ENCODE measurements at regions not wholly inside any gene's neighbourhood (a gene's known extent, or its start where the extent isn't known, plus 50 kb on each side); places are given as distances from the start of the nearest gene placed in this dataset. TPM values are rescaled to one million over a fixed set of nuclear protein-coding genes. Genes with fewer than 3 reads are reported as not detected.
A peak's percentile ranks its signal among the peaks of the same experiment; 100 is the strongest.

DNA sequence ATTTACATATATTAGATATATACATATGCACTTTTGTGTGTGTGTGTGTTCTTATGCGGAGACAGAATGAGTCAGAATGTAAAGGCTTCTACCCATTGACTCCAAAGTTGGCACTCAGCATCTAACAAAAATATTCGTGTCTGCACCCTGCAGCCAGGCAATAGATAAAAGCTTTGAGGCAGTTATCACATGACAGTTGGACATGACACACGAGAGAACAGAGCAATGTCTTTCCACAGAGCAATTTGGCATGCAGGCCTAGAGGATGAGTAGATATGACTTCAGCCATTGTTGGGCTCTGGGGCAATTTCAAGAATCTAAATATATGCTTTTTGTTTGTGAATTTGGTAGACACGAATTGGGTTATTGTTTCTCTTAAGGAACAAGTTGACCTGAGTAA is 391.2 kb downstream of the SLITRK2 start:
- H3K9me3 ChIP-seq (ENCODE audit: control insufficient read depth, insufficient read depth, low read length) = no peaks in the 10 kb centered on the region
- no peaks in the 10 kb centered on the region for H3K27me3 ChIP-seq (ENCODE audit: control insufficient read depth, insufficient read depth, low read length)
- H3K27ac ChIP-seq (ENCODE audit: low read depth, low read length) = no peak overlapping the region
- H3K36me3 ChIP-seq (ENCODE audit: control insufficient read depth, insufficient read depth, low read length) = no peaks in the 10 kb centered on the region
- no peak overlapping the region for H3K4me3 ChIP-seq (ENCODE audit: low read depth, low read length)
- no peaks in the 10 kb centered on the region for H3K4me1 ChIP-seq (ENCODE audit: control insufficient read depth, insufficient read depth, low read length)
- no peak for DNase-seq (ENCODE audit: low read depth in 4 of 6, low spot score in 6 of 6)
- 29% methylated on average over 1 of the region's 4 CpGs for WGBS (ENCODE audit: insufficient coverage)

- WGBS (ENCODE audit: insufficient coverage) = 43% methylated on average over 1 of the region's 1 CpG
- peak in 1 of 6 donors; percentile 16 for DNase-seq (ENCODE audit: low read depth in 4 of 6, low spot score in 6 of 6)
- H3K9me3 ChIP-seq (ENCODE audit: control insufficient read depth, insufficient read depth, low read length) = no peaks in the 10 kb centered on the region
- no peaks in the 10 kb centered on the region for H3K36me3 ChIP-seq (ENCODE audit: control insufficient read depth, insufficient read depth, low read length)
- H3K4me3 ChIP-seq (ENCODE audit: low read depth, low read length) = no peak overlapping the region
- no peaks in the 10 kb centered on the region for H3K4me1 ChIP-seq (ENCODE audit: control insufficient read depth, insufficient read depth, low read length)
- no peak overlapping the region for H3K27ac ChIP-seq (ENCODE audit: low read depth, low read length)
- no peaks in the 10 kb centered on the region for H3K27me3 ChIP-seq (ENCODE audit: control insufficient read depth, insufficient read depth, low read length)
These were observed 406.8 kb downstream of the SLITRK2 start for GRCh38 chrX:146224442-146224841.

GRCh38 chrX:146238173-146238572 is 420.5 kb downstream of the SLITRK2 start:
- 83% methylated on average over 2 of the region's 2 CpGs for WGBS (ENCODE audit: insufficient coverage)
- Histone ChIP-seq H3K36me3 (ENCODE audit: control insufficient read depth, insufficient read depth, low read length) (no peaks in the 10 kb centered on the region), H3K27me3 (ENCODE audit: control insufficient read depth, insufficient read depth, low read length) (no peaks in the 10 kb centered on the region), H3K4me1 (ENCODE audit: control insufficient read depth, insufficient read depth, low read length) (no peaks in the 10 kb centered on the region), H3K27ac (ENCODE audit: low read depth, low read length) (no peak overlapping the region), H3K4me3 (ENCODE audit: low read depth, low read length) (no peak overlapping the region), H3K9me3 (ENCODE audit: control insufficient read depth, insufficient read depth, low read length) (no peaks in the 10 kb centered on the region)
- no peak for DNase-seq (ENCODE audit: low read depth in 4 of 6, low spot score in 6 of 6)

- no peak for DNase-seq (ENCODE audit: low read depth in 4 of 6, low spot score in 6 of 6)
- Histone ChIP-seq H3K27me3 (ENCODE audit: control insufficient read depth, insufficient read depth, low read length) (no peaks in the 10 kb centered on the region), H3K27ac (ENCODE audit: low read depth, low read length) (no peak overlapping the region)
These were observed 424.3 kb downstream of the SLITRK2 start for GRCh38 chrX:146241902-146242301.

DNA sequence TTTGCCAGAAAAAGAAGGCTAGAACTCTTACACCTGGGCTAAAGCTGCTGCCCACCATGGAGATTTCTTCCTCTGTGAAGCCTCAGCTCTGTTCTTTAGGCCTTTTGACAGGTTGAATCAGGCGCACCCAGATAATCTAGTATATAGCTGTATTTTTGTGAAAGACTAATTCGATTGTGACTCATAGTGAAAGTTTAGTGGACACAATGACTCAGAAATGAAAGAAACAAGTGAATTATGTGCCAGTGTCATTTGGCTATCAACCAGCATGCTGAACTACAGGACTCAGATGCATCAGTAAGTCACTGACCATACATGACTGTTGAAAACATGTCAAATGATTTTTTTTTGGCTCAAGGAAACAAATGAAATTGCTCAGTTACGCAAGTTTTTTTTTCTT is 425.4 kb downstream of the SLITRK2 start:
- Histone ChIP-seq H3K9me3 (ENCODE audit: control insufficient read depth, insufficient read depth, low read length) (no peaks in the 10 kb centered on the region), H3K27ac (ENCODE audit: low read depth, low read length) (no peak overlapping the region), H3K4me3 (ENCODE audit: low read depth, low read length) (no peak overlapping the region), H3K27me3 (ENCODE audit: control insufficient read depth, insufficient read depth, low read length) (no peaks in the 10 kb centered on the region), H3K36me3 (ENCODE audit: control insufficient read depth, insufficient read depth, low read length) (no peaks in the 10 kb centered on the region), H3K4me1 (ENCODE audit: control insufficient read depth, insufficient read depth, low read length) (no peaks in the 10 kb centered on the region)
- WGBS (ENCODE audit: insufficient coverage) = no CpG with 5 or more reads among the region's 3 CpGs
- DNase-seq (ENCODE audit: low read depth in 4 of 6, low spot score in 6 of 6) = peak in 1 of 6 donors; percentile 2

More at GRCh38 chrX:146241902-146242301, 424.3 kb downstream of the SLITRK2 start:
- H3K36me3 ChIP-seq (ENCODE audit: control insufficient read depth, insufficient read depth, low read length) = no peaks in the 10 kb centered on the region
- no peak overlapping the region for H3K4me3 ChIP-seq (ENCODE audit: low read depth, low read length)
- H3K4me1 ChIP-seq (ENCODE audit: control insufficient read depth, insufficient read depth, low read length) = no peaks in the 10 kb centered on the region
- WGBS (ENCODE audit: insufficient coverage) = no CpG with 5 or more reads among the region's 3 CpGs
- no peaks in the 10 kb centered on the region for H3K9me3 ChIP-seq (ENCODE audit: control insufficient read depth, insufficient read depth, low read length)

DNA sequence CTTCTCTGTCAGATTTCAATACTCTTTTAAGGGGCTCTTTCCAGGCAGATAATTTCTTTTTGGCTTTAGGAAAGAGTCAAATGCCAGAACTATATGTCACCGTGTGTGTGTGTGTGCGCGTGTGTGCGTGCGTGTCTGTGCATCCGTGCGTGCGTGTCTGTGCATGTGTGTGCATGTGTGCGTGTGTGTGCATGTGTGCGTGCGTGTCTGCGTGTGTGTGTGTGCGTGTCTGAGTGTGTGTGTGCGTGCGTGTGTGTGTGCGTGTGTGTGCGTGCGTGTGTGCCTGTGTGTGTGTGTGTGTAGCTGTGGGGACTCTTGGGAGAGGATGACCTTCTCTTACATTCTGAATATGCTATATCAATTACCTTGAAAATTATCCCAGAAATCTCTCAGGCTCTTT is 441.6 kb downstream of the SLITRK2 start:
- Histone ChIP-seq H3K9me3 (ENCODE audit: control insufficient read depth, insufficient read depth, low read length) (no peaks in the 10 kb centered on the region), H3K4me1 (ENCODE audit: control insufficient read depth, insufficient read depth, low read length) (no peaks in the 10 kb centered on the region), H3K27me3 (ENCODE audit: control insufficient read depth, insufficient read depth, low read length) (no peaks in the 10 kb centered on the region), H3K27ac (ENCODE audit: low read depth, low read length) (no peak overlapping the region), H3K4me3 (ENCODE audit: low read depth, low read length) (no peak overlapping the region), H3K36me3 (ENCODE audit: control insufficient read depth, insufficient read depth, low read length) (no peaks in the 10 kb centered on the region)
- no peak for DNase-seq (ENCODE audit: low read depth in 4 of 6, low spot score in 6 of 6)
- WGBS (ENCODE audit: insufficient coverage) = no CpG with 5 or more reads among the region's 18 CpGs

DNA sequence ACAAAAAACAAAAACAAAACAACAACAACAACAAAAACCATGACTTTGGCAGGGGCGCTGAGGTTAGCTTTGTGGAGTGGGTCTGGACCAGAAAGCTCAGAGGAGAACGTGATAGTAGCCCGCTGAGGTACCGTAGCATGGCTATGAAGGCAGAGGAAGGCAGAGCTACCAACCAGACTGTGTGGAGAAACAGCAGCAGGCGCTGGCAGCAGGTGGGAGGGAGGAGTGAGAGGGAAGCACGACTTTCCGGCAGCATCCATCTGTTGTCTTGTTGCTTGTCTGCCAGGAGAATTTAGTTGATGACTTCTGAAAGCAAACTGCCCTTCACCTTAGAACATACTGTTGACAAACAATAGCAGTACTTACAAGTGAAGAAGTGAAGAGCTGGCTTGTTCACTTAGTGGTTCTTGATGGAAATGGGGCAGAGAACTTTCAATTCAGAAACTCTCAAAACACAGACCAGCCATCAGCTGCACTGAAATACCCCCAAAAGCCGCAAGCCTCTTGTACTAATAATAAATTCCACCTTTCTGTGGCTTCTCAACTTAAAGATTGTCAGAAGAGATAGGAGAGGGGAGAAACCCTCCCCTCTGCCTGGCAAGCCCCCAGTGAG is 447.2 kb downstream of the SLITRK2 start:
- DNase-seq (ENCODE audit: low read depth in 4 of 6, low spot score in 6 of 6) = peak in 1 of 6 donors; percentile 1
- Histone ChIP-seq H3K9me3 (ENCODE audit: control insufficient read depth, insufficient read depth, low read length) (no peaks in the 10 kb centered on the region), H3K27ac (ENCODE audit: low read depth, low read length) (no peak overlapping the region), H3K36me3 (ENCODE audit: control insufficient read depth, insufficient read depth, low read length) (no peaks in the 10 kb centered on the region), H3K27me3 (ENCODE audit: control insufficient read depth, insufficient read depth, low read length) (no peaks in the 10 kb centered on the region), H3K4me1 (ENCODE audit: control insufficient read depth, insufficient read depth, low read length) (no peaks in the 10 kb centered on the region), H3K4me3 (ENCODE audit: low read depth, low read length) (no peak overlapping the region)
- 31% methylated on average over 5 of the region's 8 CpGs for WGBS (ENCODE audit: insufficient coverage)

GRCh38 chrX:146278381-146278780 is 460.8 kb downstream of the SLITRK2 start:
- no peak overlapping the region for H3K4me3 ChIP-seq (ENCODE audit: low read depth, low read length)
- peak in 1 of 6 donors; percentile 1 for DNase-seq (ENCODE audit: low read depth in 4 of 6, low spot score in 6 of 6)
- WGBS (ENCODE audit: insufficient coverage) = 27% methylated on average over 2 of the region's 2 CpGs
- H3K27me3 ChIP-seq (ENCODE audit: control insufficient read depth, insufficient read depth, low read length) = no peaks in the 10 kb centered on the region
- H3K9me3 ChIP-seq (ENCODE audit: control insufficient read depth, insufficient read depth, low read length) = no peaks in the 10 kb centered on the region
- H3K27ac ChIP-seq (ENCODE audit: low read depth, low read length) = no peak overlapping the region
- no peaks in the 10 kb centered on the region for H3K36me3 ChIP-seq (ENCODE audit: control insufficient read depth, insufficient read depth, low read length)
- H3K4me1 ChIP-seq (ENCODE audit: control insufficient read depth, insufficient read depth, low read length) = no peaks in the 10 kb centered on the region

Small RNAs in the stretch of these regions (small RNA-seq; reads per million reads assigned to genes)
- 0.20 reads per million, percentile 6 among the genes with 10 or more reads in this experiment for gene MIR888 (ENCODE audit: low replicate concordance)
- not detected for gene MIR890 (ENCODE audit: low replicate concordance)
- gene MIR891A (ENCODE audit: low replicate concordance) = 4.0 reads per million, percentile 94 among the genes with 10 or more reads in this experiment
- not detected for gene MIR891B (ENCODE audit: low replicate concordance)
- 0.34 reads per million, percentile 35 among the genes with 10 or more reads in this experiment for gene MIR892A (ENCODE audit: low replicate concordance)
- gene MIR892B (ENCODE audit: low replicate concordance) = not detected
- gene MIR892C (ENCODE audit: low replicate concordance) = not detected

Data from spinal cord (tissue), 10 donors.